ENCODE measurements at regions not wholly inside any gene's neighbourhood (a gene's known extent, or its start where the extent isn't known, plus 50 kb on each side); places are given as distances from the start of the nearest gene placed in this dataset.

DNA sequence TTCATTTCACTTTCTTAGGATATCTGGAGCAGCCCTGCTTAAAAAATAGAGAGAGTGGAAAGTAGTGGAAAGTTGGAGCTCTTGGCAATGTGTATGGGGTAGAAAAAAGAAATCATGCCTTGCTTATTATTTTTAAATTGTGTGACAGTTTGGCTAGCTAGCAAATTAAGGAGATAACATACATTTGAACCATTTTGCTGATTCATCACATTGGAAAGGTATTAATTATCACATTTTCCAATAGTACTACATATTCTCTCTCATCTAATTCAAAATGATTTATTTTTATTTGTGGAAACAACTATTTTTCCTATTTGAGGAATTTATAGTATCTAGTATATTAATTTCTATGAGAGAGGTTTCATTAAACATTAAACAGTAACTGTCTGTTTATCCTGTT, 280.4 kb downstream of the KLHL4 start:
- CTCF ChIA-PET (ENCODE audit: partially characterized antibody), result no interaction called here
- H3K27me3 ChIP-seq (ENCODE audit: insufficient read depth, low read length), result no peaks in the 10 kb centered on the region
- H3K36me3 ChIP-seq (ENCODE audit: insufficient read depth, low read length), result no peaks in the 10 kb centered on the region
- H3K4me3 Mint-ChIP-seq, result no peak overlapping the region
- no peaks in the 10 kb centered on the region for H3K36me3 Mint-ChIP-seq
- H3K9me3 ChIP-seq (ENCODE audit: control insufficient read depth in 1 of 2, low read length in 2 of 2), result no peaks in the 10 kb centered on the region
- H3K9me3 Mint-ChIP-seq, result peaks cover 0 to 2% (median 0%) of the 10 kb centered on the region in 8 donors
- intact Hi-C loops (cut with micrococcal nuclease), result no loop called here
- H3K4me1 Mint-ChIP-seq, result no peaks in the 10 kb centered on the region
- POLR2A ChIA-PET (ENCODE audit: partially characterized antibody), result no interaction called here
- H3K27ac Mint-ChIP-seq, result no peak overlapping the region
- no peak overlapping the region for H3K27ac ChIP-seq (ENCODE audit: low read depth, low read length)
- no peak for DNase-seq
- H3K27me3 Mint-ChIP-seq, result no peaks in the 10 kb centered on the region
- H3K4me3 ChIP-seq (ENCODE audit: low read length in 2 of 2), result no peak overlapping the region
- no peaks in the 10 kb centered on the region for H3K4me1 ChIP-seq (ENCODE audit: insufficient read depth, low read length)

DNA sequence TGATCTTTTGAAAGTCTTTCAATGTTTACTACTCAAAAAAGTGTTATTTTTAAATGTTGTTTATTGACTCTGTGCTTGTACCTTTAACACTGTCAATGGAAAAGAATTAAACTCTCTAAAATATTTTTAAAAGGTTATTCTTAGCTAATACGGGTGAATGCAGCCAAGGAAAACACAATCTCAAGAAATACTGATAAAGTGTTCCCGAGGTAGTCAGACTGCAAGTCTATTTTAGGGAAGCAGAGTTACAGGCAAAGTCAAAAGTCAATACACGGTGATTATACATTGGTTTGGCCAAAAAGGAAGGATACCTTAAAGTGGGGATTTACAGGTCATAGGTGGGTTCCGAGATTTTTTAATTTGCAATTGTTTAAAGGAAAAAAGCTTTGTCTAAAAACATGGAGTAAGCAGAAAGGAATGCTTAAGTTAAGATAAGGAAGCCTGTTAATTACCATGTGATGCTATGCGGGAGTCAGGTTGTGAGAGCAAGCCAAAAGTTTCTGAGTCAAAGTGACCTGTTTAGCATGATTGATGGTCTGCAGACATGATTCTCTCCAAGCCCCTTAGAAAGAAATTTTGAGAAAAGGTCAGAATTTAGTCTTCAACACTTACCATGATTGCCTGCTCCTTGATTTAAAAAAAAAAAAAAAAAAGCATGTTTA, 288.4 kb downstream of the KLHL4 start:
- Mint-ChIP-seq H3K36me3 (no peaks in the 10 kb centered on the region), H3K9me3 (peaks cover 0 to 2% (median 0%) of the 10 kb centered on the region in 8 donors), H3K27ac (no peak overlapping the region), H3K4me3 (no peak overlapping the region), H3K27me3 (no peaks in the 10 kb centered on the region), H3K4me1 (no peaks in the 10 kb centered on the region)
- DNase-seq, result no peak
- H3K27me3 ChIP-seq (ENCODE audit: insufficient read depth, low read length), result no peaks in the 10 kb centered on the region
- H3K9me3 ChIP-seq (ENCODE audit: control insufficient read depth in 1 of 2, low read length in 2 of 2), result no peaks in the 10 kb centered on the region
- no peak overlapping the region for H3K4me3 ChIP-seq (ENCODE audit: low read length in 2 of 2)
- intact Hi-C loops (cut with micrococcal nuclease), result no loop called here
- ChIA-PET POLR2A (ENCODE audit: partially characterized antibody) (no interaction called here), CTCF (ENCODE audit: partially characterized antibody) (no interaction called here)
- no peak overlapping the region for H3K27ac ChIP-seq (ENCODE audit: low read depth, low read length)
- H3K36me3 ChIP-seq (ENCODE audit: insufficient read depth, low read length), result no peaks in the 10 kb centered on the region
- no peaks in the 10 kb centered on the region for H3K4me1 ChIP-seq (ENCODE audit: insufficient read depth, low read length)

DNA sequence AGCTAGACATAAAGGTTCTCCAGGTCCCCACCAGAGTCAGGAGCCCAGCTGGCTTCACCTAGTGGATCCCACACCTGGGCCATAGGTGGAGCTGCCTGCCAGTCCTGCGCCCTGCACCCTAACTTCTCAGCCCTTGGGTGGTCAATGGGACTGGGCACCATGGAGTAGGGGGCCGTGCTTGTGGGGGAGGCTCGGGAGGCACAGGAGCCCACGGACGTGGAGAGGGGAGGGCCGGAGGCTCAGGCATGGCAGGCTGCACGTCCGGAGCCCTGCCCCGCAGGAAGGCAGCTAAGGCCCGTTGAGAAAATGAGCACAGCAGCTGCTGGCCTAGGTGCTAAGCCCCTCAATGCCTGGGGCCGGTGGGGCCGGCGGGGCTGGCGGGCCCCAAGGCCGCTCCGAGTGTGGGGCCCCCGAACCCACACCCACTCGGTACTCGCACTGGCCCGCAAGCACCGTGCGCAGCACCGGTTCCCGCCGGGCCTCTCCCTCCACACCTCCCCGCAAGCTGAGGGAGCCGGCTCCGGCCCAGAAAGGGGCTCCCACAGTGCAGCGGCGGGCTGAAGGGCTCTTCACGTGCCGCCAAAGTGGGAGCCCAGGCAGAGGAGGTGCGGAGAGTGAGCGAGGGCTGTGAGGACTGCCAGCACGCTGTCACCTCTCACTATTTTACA, 291.1 kb downstream of the KLHL4 start:
- no peaks in the 10 kb centered on the region for H3K36me3 ChIP-seq (ENCODE audit: insufficient read depth, low read length)
- intact Hi-C loops (cut with micrococcal nuclease), result no loop called here
- POLR2A ChIA-PET (ENCODE audit: partially characterized antibody), result no interaction called here

DNA sequence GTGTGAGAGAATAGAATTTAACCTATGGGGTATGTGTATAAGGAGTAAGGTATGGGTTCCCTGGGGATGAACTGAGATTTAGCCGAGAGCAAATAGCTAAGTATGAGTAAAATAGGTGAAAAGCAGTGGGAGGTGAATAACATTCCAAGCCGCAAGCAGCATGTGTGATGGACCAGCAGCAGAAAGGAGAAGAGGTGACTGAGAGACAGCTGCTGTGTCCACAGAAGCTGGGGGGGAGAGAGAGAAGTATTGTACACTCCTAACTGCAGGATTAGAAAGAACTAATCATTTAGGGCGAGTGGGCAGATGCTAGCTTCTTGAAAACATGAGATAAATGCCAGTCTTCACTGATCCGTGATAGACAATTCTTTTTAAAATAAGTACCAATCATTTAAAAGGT, 296.0 kb downstream of the KLHL4 start:
- CTCF ChIA-PET (ENCODE audit: partially characterized antibody), result no interaction called here
- Histone ChIP-seq H3K4me1 (ENCODE audit: insufficient read depth, low read length) (no peaks in the 10 kb centered on the region), H3K27me3 (ENCODE audit: insufficient read depth, low read length) (no peaks in the 10 kb centered on the region), H3K36me3 (ENCODE audit: insufficient read depth, low read length) (no peaks in the 10 kb centered on the region), H3K4me3 (ENCODE audit: low read length in 2 of 2) (no peak overlapping the region), H3K27ac (ENCODE audit: low read depth, low read length) (no peak overlapping the region), H3K9me3 (ENCODE audit: control insufficient read depth in 1 of 2, low read length in 2 of 2) (no peaks in the 10 kb centered on the region)
- POLR2A ChIA-PET (ENCODE audit: partially characterized antibody), result no interaction called here
- Mint-ChIP-seq H3K27me3 (no peaks in the 10 kb centered on the region), H3K27ac (no peak overlapping the region), H3K36me3 (no peaks in the 10 kb centered on the region), H3K4me1 (peaks cover 0 to 1% (median 0%) of the 10 kb centered on the region in 4 donors), H3K4me3 (no peak overlapping the region), H3K9me3 (peaks cover 0 to 2% (median 0%) of the 10 kb centered on the region in 8 donors)
- DNase-seq, result no peak
- intact Hi-C loops (cut with micrococcal nuclease), result no loop called here

More for the DNA sequence above, 291.1 kb downstream of the KLHL4 start:
- CTCF ChIA-PET (ENCODE audit: partially characterized antibody), result no interaction called here
- Mint-ChIP-seq H3K27me3 (no peaks in the 10 kb centered on the region), H3K4me1 (peaks cover 0 to 1% (median 0%) of the 10 kb centered on the region in 4 donors), H3K9me3 (peaks cover 0 to 2% (median 0%) of the 10 kb centered on the region in 8 donors), H3K36me3 (no peaks in the 10 kb centered on the region), H3K27ac (no peak overlapping the region), H3K4me3 (no peak overlapping the region)
- H3K27me3 ChIP-seq (ENCODE audit: insufficient read depth, low read length), result no peaks in the 10 kb centered on the region
- H3K4me1 ChIP-seq (ENCODE audit: insufficient read depth, low read length), result no peaks in the 10 kb centered on the region
- H3K27ac ChIP-seq (ENCODE audit: low read depth, low read length), result no peak overlapping the region
- DNase-seq, result peak in 1 of 5 donors; percentile 5
- H3K4me3 ChIP-seq (ENCODE audit: low read length in 2 of 2), result no peak overlapping the region
- no peaks in the 10 kb centered on the region for H3K9me3 ChIP-seq (ENCODE audit: control insufficient read depth in 1 of 2, low read length in 2 of 2)

DNA sequence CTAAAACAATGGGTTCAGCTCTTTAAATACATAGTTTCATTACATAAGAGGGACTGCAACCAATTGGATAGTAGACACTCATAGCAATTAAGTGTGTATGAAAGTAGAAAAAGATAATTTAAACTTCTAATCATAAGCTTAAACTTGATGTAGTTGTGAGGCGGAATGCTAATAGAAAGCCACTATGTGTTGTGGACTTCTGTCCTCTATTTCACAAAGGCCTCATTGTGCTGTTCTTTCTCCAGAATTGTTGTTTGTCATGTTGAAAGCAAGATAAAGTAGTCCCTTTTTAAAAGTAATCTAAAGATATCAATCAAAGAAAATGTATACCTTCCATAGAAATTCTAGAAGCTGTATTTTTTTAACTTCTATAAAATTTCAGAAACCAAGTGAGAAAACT, 329.4 kb downstream of the KLHL4 start:
- no peak for DNase-seq
- no peak overlapping the region for H3K4me3 Mint-ChIP-seq
- H3K27ac ChIP-seq (ENCODE audit: low read depth, low read length), result no peak overlapping the region
- H3K9me3 Mint-ChIP-seq, result peaks cover 0 to 17% (median 8%) of the 10 kb centered on the region in 8 donors
- H3K27ac Mint-ChIP-seq, result no peak overlapping the region
- ChIA-PET POLR2A (ENCODE audit: partially characterized antibody) (no interaction called here), CTCF (ENCODE audit: partially characterized antibody) (no interaction called here)
- no peaks in the 10 kb centered on the region for H3K27me3 Mint-ChIP-seq
- no peaks in the 10 kb centered on the region for H3K36me3 Mint-ChIP-seq
- H3K27me3 ChIP-seq (ENCODE audit: insufficient read depth, low read length), result no peaks in the 10 kb centered on the region
- no peaks in the 10 kb centered on the region for H3K9me3 ChIP-seq (ENCODE audit: control insufficient read depth in 1 of 2, low read length in 2 of 2)
- intact Hi-C loops (cut with micrococcal nuclease), result no loop called here
- no peaks in the 10 kb centered on the region for H3K4me1 Mint-ChIP-seq
- H3K4me1 ChIP-seq (ENCODE audit: insufficient read depth, low read length), result no peaks in the 10 kb centered on the region
- no peaks in the 10 kb centered on the region for H3K36me3 ChIP-seq (ENCODE audit: insufficient read depth, low read length)
- no peak overlapping the region for H3K4me3 ChIP-seq (ENCODE audit: low read length in 2 of 2)

DNA sequence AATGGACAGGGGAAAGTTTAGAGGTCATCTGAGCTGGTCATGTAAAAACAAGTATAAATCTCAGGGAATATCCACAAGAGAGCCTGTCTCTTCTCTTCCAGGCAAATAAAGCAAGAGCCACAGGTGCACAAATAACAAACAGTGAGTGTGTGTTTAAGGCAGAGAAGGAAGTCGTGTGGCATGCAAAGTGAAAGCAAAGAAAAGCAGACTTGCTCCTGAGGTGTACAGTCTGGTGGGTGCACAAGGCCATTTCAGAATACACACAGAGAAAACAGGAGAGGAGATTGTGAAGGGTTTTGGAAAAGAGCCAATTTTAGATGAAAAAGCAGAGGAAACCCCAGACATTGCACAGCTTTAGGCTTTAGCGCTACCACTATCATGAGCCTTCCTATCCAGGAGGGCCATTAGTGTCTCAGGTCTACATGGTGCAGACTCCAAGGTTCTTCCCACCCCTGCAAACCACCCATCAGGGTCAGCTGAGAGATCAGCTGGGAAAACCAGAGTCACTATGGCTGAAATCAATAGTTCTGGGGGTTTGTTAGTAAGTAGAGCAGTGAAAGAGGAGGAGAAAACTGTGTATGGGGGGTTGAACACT, 355.8 kb downstream of the KLHL4 start:
- H3K4me1 Mint-ChIP-seq, result peaks cover 9 to 17% (median 10%) of the 10 kb centered on the region in 4 donors
- POLR2A ChIA-PET (ENCODE audit: partially characterized antibody), result no interaction called here
- peak overlapping the region; percentile 12 to 65 (median 48) for H3K4me3 Mint-ChIP-seq
- no peak for DNase-seq
- H3K4me1 ChIP-seq (ENCODE audit: insufficient read depth, low read length), result no peaks in the 10 kb centered on the region
- H3K27me3 ChIP-seq (ENCODE audit: insufficient read depth, low read length), result no peaks in the 10 kb centered on the region
- intact Hi-C loops (cut with micrococcal nuclease), result no loop called here
- H3K36me3 Mint-ChIP-seq, result no peaks in the 10 kb centered on the region
- H3K27ac ChIP-seq (ENCODE audit: low read depth, low read length), result no peak overlapping the region
- H3K27ac Mint-ChIP-seq, result peak overlapping the region in 3 of 7 donors; percentile 8 to 53 (median 26)
- no peaks in the 10 kb centered on the region for H3K9me3 ChIP-seq (ENCODE audit: control insufficient read depth in 1 of 2, low read length in 2 of 2)
- H3K9me3 Mint-ChIP-seq, result peaks cover 0 to 4% (median 0%) of the 10 kb centered on the region in 8 donors
- no peak overlapping the region for H3K4me3 ChIP-seq (ENCODE audit: low read length in 2 of 2)
- CTCF ChIA-PET (ENCODE audit: partially characterized antibody), result no interaction called here
- H3K27me3 Mint-ChIP-seq, result no peaks in the 10 kb centered on the region
- no peaks in the 10 kb centered on the region for H3K36me3 ChIP-seq (ENCODE audit: insufficient read depth, low read length)

DNA sequence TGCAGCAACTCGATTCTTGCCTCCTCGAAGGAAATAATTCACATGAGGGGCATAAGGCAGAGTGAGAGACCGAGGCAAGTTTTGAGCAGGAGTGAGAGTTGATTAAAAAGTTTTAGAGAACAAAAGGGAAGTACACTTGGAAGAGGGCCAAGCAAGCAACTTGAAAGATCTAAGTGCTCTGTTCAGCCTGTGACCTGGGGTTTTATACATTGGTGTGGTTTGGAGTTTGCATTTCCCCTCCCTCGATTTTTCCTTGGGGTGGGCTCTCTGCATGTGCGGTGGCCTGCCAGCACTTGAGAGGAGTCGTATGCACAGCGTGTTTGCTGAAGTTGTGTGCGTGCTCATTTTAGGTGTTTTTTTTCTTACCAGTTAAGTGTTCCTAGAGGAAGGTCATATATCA, 356.4 kb downstream of the KLHL4 start:
- DNase-seq, result no peak
- intact Hi-C loops (cut with micrococcal nuclease), result no loop called here
- Mint-ChIP-seq H3K27ac (peak overlapping the region in 4 of 7 donors; percentile 10 to 85 (median 30)), H3K4me1 (peaks cover 9 to 17% (median 10%) of the 10 kb centered on the region in 4 donors), H3K9me3 (peaks cover 0 to 4% (median 0%) of the 10 kb centered on the region in 8 donors), H3K4me3 (peak overlapping the region; percentile 12 to 65 (median 48)), H3K27me3 (no peaks in the 10 kb centered on the region), H3K36me3 (no peaks in the 10 kb centered on the region)
- no peak overlapping the region for H3K4me3 ChIP-seq (ENCODE audit: low read length in 2 of 2)
- H3K36me3 ChIP-seq (ENCODE audit: insufficient read depth, low read length), result no peaks in the 10 kb centered on the region
- POLR2A ChIA-PET (ENCODE audit: partially characterized antibody), result no interaction called here
- H3K4me1 ChIP-seq (ENCODE audit: insufficient read depth, low read length), result no peaks in the 10 kb centered on the region
- no peak overlapping the region for H3K27ac ChIP-seq (ENCODE audit: low read depth, low read length)
- CTCF ChIA-PET (ENCODE audit: partially characterized antibody), result no interaction called here
- no peaks in the 10 kb centered on the region for H3K9me3 ChIP-seq (ENCODE audit: control insufficient read depth in 1 of 2, low read length in 2 of 2)
- H3K27me3 ChIP-seq (ENCODE audit: insufficient read depth, low read length), result no peaks in the 10 kb centered on the region
